ENCODE measurements at regions not wholly inside any gene's neighbourhood (a gene's known extent, or its start where the extent isn't known, plus 50 kb on each side); places are given as distances from the start of the nearest gene placed in this dataset.
A peak's percentile ranks its signal among the peaks of the same experiment; 100 is the strongest.

DNA sequence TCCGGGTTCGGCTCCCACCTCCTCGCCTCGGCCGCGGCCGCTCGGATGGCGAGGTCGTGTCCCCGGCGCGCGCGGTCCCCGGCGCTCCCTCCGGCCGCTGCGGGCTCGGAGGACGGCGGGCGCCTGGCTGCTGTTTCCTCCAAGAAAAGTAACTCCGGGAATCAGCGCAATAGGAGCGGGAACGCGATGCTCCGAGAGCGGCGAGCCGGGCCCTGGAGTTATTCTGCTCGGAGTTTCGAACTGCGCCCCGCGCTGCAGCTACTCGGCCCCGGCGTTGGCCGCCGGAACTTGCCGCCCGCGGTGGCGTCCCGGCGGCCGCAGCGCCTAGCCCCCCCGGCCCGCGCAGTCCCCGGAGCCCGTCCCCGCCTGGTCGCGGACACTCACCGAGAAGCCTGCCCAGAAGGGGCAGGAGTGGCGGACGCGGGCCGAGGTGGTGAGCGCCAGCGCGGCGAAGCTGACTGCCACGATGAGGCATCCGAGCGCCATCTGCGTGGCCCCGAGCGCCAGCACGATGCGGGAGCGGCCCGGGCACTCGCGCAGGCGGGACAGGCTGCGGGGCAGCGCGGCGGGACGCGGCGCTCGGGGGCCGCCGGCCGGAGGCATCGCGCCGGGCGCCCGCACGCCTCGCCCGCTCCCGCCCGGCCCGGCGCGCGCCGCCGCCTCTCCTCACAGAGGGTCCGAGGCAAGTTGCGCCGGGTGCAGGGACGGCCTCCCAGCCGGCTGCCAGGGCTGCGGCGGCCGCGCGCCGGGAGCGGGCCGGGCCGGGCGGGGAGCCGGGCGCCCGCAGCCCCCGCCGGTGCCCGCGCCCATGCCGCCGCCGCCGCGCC lies 251.9 kb downstream of the TJP1 start:
- no peak for TF ChIP-seq POLR2A (IDR thresholded peaks at IDR 0.05)
- TF ChIP-seq, protein P1, sequence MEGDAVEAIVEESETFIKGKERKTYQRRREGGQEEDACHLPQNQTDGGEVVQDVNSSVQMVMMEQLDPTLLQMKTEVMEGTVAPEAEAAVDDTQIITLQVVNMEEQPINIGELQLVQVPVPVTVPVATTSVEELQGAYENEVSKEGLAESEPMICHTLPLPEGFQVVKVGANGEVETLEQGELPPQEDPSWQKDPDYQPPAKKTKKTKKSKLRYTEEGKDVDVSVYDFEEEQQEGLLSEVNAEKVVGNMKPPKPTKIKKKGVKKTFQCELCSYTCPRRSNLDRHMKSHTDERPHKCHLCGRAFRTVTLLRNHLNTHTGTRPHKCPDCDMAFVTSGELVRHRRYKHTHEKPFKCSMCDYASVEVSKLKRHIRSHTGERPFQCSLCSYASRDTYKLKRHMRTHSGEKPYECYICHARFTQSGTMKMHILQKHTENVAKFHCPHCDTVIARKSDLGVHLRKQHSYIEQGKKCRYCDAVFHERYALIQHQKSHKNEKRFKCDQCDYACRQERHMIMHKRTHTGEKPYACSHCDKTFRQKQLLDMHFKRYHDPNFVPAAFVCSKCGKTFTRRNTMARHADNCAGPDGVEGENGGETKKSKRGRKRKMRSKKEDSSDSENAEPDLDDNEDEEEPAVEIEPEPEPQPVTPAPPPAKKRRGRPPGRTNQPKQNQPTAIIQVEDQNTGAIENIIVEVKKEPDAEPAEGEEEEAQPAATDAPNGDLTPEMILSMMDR (IDR thresholded peaks at IDR 0.05), result no peak
- H3K36me3 ChIP-seq, result no peaks in the 10 kb centered on the region
- peaks cover 0 to 11% of the 10 kb centered on the region in 2 donors for H3K4me1 ChIP-seq
- peaks cover 0 to 26% of the 10 kb centered on the region in 2 donors for H3K27me3 ChIP-seq
- intact Hi-C loops (cut with DNase I; ENCODE audit: low total_unique reads), result no loop called here
- DNase-seq, result no peak
- H3K9me3 ChIP-seq, result no peaks in the 10 kb centered on the region
- peak overlapping the region in 1 of 2 donors; percentile 14 for H3K4me3 ChIP-seq
- H3K27ac ChIP-seq, result no peak overlapping the region

- DNase-seq, result no peak
- H3K36me3 ChIP-seq, result no peaks in the 10 kb centered on the region
- TF ChIP-seq, protein P1 (IDR thresholded peaks at IDR 0.05), result no peak
- no peak for TF ChIP-seq POLR2A (IDR thresholded peaks at IDR 0.05)
- no peaks in the 10 kb centered on the region for H3K9me3 ChIP-seq
- H3K4me3 ChIP-seq, result peak overlapping the region in 1 of 2 donors; percentile 14
- H3K27ac ChIP-seq, result no peak overlapping the region
- peaks cover 0 to 26% of the 10 kb centered on the region in 2 donors for H3K27me3 ChIP-seq
- H3K4me1 ChIP-seq, result peaks cover 0 to 11% of the 10 kb centered on the region in 2 donors
- intact Hi-C loops (cut with DNase I; ENCODE audit: low total_unique reads), result no loop called here
Measured at GRCh38 chr15:29569533-29570092, 252.7 kb downstream of the TJP1 start.

- no peak overlapping the region for H3K4me3 ChIP-seq
- intact Hi-C loops (cut with DNase I; ENCODE audit: low total_unique reads), result no loop called here
Measured at GRCh38 chr15:29568840-29569532, 253.3 kb downstream of the TJP1 start.

GRCh38 chr15:29567336-29567735 lies 254.9 kb downstream of the TJP1 start:
- TF ChIP-seq POLR2A (IDR thresholded peaks at IDR 0.05), result no peak
- TF ChIP-seq, protein P1 (IDR thresholded peaks at IDR 0.05), result no peak
- Histone ChIP-seq H3K27ac (no peak overlapping the region), H3K4me3 (no peak overlapping the region), H3K9me3 (no peaks in the 10 kb centered on the region), H3K36me3 (no peaks in the 10 kb centered on the region), H3K4me1 (peaks cover 0 to 11% of the 10 kb centered on the region in 2 donors), H3K27me3 (peaks cover 0 to 21% of the 10 kb centered on the region in 2 donors)
- DNase-seq, result no peak
- intact Hi-C loops (cut with DNase I; ENCODE audit: low total_unique reads), result no loop called here

More at GRCh38 chr15:29568840-29569532, 253.3 kb downstream of the TJP1 start:
- DNase-seq, result no peak
- Histone ChIP-seq H3K27me3 (peaks cover 0 to 26% of the 10 kb centered on the region in 2 donors), H3K4me1 (peaks cover 0 to 11% of the 10 kb centered on the region in 2 donors), H3K27ac (no peak overlapping the region), H3K36me3 (no peaks in the 10 kb centered on the region), H3K9me3 (no peaks in the 10 kb centered on the region)
- no peak for TF ChIP-seq POLR2A (IDR thresholded peaks at IDR 0.05)
- TF ChIP-seq, protein P1 (IDR thresholded peaks at IDR 0.05), result no peak
